ENCODE measurements at regions not wholly inside any gene's neighbourhood (a gene's known extent, or its start where the extent isn't known, plus 50 kb on each side); places are given as distances from the start of the nearest gene placed in this dataset.
"Not testable (repeated sequence)": the region's sequence is repeated elsewhere in the genome, so short reads cannot be mapped to it uniquely, and the experiment has no call there.

DNA sequence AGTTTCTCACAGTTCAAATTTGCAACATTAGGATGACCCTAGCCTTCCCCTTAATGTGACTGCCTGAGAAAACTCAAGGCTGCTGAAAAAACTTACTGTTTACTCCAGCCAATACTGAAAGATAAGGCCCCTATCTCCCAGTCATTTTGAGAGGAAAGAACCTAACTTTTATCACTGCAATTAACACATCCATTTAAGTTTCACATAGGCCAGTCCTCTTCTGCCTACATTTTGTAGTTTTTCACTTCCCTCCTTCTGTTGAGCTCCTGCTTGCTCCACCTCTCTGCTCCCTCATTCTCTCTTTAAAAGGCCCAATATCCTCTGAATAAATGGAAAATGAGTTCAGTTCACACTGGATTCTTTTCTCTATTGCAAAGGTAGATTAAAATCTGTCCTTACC, 1996.2 kb upstream of the FLRT2 start:
- no peak for DNase-seq

DNA sequence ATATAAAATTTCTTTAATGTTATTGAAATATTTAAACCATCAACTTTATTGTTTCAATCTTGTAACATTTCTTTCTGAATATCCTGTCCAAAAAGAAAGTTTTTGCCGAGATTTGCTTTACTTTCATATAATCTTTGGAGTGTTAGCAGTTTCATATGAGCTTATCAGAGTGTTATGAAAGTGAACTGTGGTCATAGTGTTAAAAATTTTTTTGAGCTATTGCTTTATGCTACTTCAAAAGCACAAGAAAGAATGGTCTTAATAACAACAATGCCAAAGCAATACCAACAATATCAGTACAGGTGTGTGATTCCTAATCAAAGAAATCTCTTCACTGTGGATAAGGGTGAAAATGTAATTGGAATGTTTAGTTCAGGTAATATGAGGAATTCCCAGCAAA, 1994.9 kb upstream of the FLRT2 start:
- DNase-seq, result no peak

DNA sequence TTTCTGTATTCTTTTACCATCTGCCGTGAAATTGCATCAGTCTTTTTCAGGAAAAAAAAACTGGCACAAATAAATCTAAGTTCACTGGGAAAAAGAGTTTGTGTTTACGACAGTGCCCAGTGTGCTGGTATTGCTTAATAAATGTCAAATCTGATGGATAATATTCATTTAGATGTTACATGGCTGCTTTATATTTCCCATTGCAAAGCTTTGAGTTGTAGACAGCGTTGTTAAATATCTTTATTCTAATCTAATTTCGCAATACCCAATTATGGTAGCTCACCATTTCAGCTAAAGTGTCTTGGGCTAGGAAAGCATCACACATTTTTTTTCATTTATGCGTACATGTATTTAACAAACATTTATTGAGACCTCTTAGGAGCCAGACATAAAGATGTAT, 1994.5 kb upstream of the FLRT2 start:
- no peak for DNase-seq

GRCh38 chr14:83541147-83541546, 1988.8 kb upstream of the FLRT2 start:
- DNase-seq, result no peak

DNA sequence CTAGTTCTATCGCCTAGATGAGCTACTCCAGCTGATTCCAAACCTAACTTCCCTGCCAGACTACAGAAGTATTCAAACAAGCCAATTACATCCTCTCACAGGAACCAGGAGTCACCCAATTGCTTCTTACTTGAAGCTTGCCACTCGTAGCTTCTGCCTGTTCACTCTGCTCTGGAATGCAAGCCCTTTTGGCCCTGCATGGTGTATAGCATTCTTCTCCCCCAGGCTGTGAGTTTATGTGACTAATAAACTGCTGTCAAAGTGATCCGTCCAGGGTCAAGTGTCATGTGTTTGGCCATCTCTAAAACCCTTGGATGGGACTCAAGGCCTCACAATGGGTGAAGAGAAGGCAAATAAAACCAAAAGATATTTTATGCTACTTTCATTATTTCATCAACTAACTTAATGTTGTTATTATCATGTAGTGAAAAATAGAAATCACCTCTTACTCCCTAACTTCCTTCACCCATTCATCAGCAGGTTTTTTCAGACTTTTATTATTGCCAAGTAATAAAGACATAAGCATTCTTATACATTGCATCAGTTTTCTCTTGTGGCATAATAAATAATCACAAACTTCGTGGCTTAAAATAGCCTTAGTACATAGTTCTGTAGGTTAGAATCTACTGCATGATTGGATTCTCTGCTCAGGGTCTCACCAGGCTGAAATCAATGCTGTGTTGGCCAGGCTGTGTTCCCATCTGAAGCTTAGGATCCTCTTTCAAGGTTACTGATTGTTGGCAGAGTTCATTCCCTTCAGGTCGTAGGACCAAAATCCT, 1981.7 kb upstream of the FLRT2 start:
- DNase-seq, result no peak

DNA sequence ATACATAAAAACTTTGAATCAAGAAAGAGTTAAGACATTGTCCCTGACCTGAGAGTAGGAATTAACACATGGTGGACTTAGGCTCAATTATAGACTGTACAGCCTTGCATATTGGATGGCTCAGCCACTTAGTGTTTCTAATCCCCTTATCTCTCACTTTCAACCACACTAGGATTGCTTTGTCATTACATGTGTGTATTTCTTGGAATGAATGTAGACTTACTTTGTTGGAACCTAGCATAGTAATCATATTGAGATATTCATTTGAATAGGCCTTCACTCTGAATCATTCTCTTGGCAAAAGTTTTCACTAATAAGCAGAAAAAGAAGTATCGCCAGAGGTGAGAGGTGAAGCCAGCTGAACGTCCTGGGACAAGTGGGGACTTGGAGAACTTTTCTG, 1973.9 kb upstream of the FLRT2 start:
- no peak for DNase-seq

- DNase-seq, result no peak
Measured at GRCh38 chr14:83556746-83557453, 1973.0 kb upstream of the FLRT2 start.

- DNase-seq, result no peak
Measured at GRCh38 chr14:83558946-83559345, 1971.0 kb upstream of the FLRT2 start.

GRCh38 chr14:83559721-83560120, 1970.2 kb upstream of the FLRT2 start:
- DNase-seq, result no peak

- DNase-seq, result no peak
Measured at GRCh38 chr14:83561261-83561660, 1968.7 kb upstream of the FLRT2 start.

DNA sequence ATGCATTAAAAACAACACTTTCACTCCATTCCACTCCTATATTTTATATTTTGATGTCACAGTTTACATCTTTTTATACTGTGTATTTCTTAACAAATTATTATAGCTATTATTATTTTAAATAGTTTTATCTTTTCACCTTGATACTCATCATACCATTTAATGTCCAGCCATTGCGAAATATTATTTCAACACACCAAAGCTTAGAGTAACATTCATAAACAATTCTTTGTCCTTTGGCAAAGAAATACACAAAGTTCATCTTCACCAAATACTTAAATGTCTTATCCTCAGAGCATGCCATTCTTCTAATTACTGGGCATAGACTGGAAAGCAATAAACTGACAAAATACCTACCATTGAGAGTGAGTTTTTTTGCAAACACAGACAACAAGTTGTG, 1963.4 kb upstream of the FLRT2 start:
- DNase-seq, result no peak

DNA sequence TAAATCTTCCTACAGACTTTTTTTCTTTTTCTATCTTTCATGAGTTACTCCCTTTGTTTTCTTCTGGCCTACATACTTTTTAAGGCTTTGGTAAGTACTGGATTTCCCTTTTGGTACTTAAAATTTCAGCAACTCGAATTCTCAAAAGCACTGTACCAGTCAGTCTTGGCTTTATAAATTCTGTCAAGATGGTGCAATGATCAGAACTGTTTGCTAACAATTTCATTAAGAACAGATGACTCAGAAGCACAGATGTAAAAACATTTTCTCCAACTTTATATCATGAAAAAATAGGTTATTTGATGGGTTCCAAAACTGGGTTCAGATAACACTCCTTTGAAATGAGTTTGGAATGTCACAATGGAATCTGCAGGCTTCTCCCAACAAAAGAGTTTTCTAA, 1961.8 kb upstream of the FLRT2 start:
- DNase-seq, result no peak

GRCh38 chr14:83575301-83575700, 1954.6 kb upstream of the FLRT2 start:
- no peak for DNase-seq

GRCh38 chr14:83583201-83583600, 1946.7 kb upstream of the FLRT2 start:
- DNase-seq, result no peak

GRCh38 chr14:83594874-83595273, 1935.1 kb upstream of the FLRT2 start:
- no peak for DNase-seq

DNA sequence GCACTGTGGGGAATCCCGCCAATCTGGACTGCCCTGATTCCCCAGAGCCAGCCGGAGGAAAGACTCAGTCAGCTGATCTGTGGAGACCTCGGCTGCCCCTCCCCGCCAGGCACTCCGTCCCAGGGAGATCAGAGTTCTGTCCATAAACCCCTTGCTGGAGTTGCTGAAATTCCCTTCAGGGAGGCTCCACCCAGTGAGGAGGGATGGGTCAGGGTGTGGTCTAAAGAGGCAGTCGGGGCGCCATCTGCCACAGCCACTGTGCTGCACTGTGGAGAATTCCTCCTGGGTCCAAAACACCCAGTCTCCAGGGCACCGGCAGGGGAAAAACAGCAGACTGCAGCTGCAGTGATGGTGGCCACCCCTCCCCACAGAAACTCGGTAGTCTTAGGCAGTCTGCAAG, 1922.3 kb upstream of the FLRT2 start:
- DNase-seq, result no peak

DNA sequence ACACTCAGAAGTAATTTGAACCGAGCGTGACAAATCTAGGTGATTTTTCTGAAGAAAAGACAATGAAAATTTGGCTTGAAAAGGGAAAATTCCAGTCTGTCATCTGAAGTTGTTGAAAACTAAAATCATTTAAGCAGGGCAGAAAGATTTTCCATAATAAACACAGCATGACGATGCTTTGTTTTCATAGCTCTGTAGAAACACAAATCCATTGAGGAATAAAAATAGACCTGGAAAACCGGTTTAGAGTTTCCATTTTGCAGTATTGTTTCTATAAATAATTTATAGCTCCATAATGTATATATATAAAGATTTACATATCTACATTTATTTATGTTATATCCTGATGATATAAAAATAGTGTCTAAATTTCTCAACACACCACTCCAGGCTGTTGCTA, 1918.5 kb upstream of the FLRT2 start:
- no peak for DNase-seq

DNA sequence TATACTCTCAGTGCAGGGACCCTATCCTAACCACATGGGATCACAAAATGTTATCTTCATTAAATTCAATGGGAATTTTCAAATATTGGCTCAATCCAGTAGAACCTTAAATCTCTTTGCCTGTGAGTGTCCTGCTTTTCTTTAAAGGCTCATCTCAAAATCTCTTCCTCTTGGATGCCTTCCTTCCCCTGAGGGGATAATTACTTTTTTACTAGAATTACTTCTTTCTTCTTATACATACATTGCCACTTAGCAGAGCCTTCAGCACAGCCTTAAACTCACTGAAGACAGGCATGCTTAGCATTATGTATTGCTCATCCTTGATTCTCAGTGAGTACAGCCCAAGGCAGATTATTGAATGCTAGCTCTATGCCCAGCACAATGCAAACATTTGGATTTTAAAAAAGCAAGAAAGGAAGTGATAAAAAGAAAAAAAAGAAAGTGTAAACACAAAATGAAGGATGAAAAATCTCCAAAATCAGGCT, 1918.0 kb upstream of the FLRT2 start:
- no peak for DNase-seq

DNA sequence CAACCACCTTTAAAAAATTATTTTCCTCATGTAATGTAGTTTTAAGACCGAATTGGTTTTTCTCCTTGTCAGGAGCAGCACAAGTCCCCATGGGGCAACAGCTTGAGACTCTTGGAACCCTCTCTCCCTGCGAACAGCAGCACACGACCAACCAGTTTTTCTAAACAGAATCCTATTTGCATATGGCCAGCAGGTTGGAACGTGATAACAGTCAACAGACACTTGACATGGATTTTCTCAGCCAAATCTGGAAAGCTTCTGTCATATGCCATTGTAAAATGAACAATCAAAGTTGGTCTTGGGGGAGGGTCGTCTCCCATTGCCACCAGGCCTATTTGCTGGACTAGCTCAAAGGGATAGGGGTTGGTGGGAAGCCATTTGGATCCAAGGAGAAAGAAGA, 1915.0 kb upstream of the FLRT2 start:
- no peak for DNase-seq

DNA sequence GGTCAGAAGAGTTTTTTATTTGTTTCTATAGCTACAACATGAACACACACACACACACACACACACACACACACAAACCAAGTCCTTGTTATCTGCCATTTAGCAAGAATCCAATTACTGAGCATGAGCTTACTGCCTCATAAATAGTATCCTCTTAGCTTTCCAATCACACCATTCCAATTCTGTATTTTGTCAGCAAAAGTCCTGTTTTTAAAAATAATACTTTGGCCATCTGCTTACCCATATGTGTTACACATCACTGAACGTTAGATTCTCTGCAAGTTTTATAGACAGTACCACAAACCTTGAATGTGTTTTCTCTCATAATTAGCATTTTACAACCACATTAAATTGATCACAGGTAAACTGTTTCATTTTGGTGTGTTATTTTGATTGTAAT, 1905.4 kb upstream of the FLRT2 start:
- no peak for DNase-seq

DNA sequence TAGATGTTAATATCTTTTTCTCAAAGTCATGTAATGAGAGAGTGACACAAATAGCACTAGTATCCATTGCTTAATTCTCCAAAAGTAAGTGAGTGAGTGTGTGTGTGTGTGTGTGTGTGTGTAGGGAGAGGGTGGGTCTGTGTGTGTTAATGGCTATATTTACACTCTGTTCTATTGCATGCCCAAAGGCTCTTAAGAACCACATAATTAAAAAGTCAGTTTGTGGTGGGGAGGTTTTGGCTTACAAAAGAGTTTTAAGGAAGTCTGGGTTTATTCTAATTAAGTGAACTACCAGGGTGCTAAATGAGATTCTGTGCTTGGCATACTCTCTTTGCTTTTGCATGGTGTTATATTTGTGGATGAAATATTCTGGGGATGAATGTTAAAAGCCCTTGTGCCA, 1897.6 kb upstream of the FLRT2 start:
- no peak for DNase-seq

GRCh38 chr14:83638748-83639504, 1891.0 kb upstream of the FLRT2 start:
- no peak for DNase-seq

- DNase-seq, result not testable (repeated sequence)
Measured at GRCh38 chr14:83639505-83639875, 1890.5 kb upstream of the FLRT2 start.

GRCh38 chr14:83646228-83646627, 1883.7 kb upstream of the FLRT2 start:
- no peak for DNase-seq
